ENCODE measurements at regions not wholly inside any gene's neighbourhood (a gene's known extent, or its start where the extent isn't known, plus 50 kb on each side); places are given as distances from the start of the nearest gene placed in this dataset.

DNA sequence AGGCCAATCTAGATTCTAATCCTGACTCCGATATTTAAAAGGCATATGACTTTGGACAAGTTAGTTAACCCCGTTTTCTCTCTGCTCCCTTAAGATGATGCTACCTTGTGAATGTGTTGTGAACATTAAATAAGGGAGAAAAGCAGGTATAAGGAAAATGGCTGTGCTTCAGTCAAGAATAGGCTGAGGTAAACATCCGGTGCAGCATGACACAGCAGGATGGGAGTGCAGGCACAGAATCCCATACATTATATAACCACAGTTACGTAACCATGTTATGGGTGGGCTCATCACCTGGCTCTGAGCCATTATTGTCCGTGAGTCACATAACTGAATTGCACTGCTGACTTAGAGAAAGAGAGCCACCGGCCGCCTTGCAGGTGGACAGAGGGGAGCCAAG, 382.2 kb upstream of the ANO5 start (continued):
- TF ChIP-seq CBX2 (IDR thresholded peaks at IDR 0.05; ENCODE audit: borderline replicate concordance, low read depth) = no peak
- TF ChIP-seq, protein P1, sequence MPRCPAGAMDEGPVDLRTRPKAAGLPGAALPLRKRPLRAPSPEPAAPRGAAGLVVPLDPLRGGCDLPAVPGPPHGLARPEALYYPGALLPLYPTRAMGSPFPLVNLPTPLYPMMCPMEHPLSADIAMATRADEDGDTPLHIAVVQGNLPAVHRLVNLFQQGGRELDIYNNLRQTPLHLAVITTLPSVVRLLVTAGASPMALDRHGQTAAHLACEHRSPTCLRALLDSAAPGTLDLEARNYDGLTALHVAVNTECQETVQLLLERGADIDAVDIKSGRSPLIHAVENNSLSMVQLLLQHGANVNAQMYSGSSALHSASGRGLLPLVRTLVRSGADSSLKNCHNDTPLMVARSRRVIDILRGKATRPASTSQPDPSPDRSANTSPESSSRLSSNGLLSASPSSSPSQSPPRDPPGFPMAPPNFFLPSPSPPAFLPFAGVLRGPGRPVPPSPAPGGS (IDR thresholded peaks at IDR 0.05) = no peak
- no peak for TF ChIP-seq NR3C1 (IDR thresholded peaks at IDR 0.05)
- no peak for TF ChIP-seq ZFP36 (IDR thresholded peaks at IDR 0.05; ENCODE audit: borderline replicate concordance, partially characterized antibody)
- TF ChIP-seq ZSCAN20 (CRISPR knock-in tag; IDR thresholded peaks at IDR 0.05) = no peak

DNA sequence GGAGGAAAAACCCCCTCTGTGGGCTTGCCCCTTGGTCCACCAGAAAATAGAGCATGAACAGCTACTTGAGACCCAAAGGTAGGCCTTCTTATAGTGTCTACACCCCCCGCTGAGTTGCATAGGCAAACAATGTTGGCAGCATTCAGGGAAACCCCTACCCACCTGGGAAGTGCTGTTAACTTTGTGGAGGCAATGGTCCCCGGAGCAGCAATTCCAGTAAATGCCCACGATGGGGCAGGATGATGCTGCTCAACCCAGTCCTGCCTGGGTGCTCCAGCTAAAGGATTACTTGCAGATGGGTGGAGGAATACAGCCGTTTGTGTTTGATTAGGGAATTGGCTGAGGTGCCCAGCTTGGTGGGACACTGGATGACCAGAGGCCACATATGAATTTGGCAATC, 381.3 kb upstream of the ANO5 start:
- H3K9me3 ChIP-seq = no peaks in the 10 kb centered on the region
- DNase-seq (ENCODE audit: low read depth in 1 of 2, low spot score in 1 of 2) = peak in 1 of 2 experiments; percentile 27
- ATAC-seq = peak in 1 of 2 experiments; percentile 60; a peak in 2 of 6 replicates
- H3K4me2 ChIP-seq = no peak overlapping the region
- no peak for FAIRE-seq
- H3K27ac ChIP-seq = no peak overlapping the region
- TF ChIP-seq SMC3 (IDR thresholded peaks at IDR 0.05) (0 out of 3 replicates have a peak, but pooled peaks have one; percentile 9), POLR2AphosphoS2 (conservative IDR thresholded peaks at IDR 0.05; ENCODE audit: low read length) (no peak), EP300 (IDR thresholded peaks at IDR 0.05) (no peak), CEBPB (IDR thresholded peaks at IDR 0.05) (no peak), RAD21 (conservative IDR thresholded peaks at IDR 0.05 in 1 of 2, IDR thresholded peaks at IDR 0.05 in 1 of 2) (peak in 1 of 2 experiments; percentile 32; a peak in 2 of 5 replicates), SREBF2 (IDR thresholded peaks at IDR 0.05) (no peak), PHF8 (IDR thresholded peaks at IDR 0.05; ENCODE audit: borderline replicate concordance, low read depth) (no peak), HEYL (CRISPR knock-in tag; IDR thresholded peaks at IDR 0.05) (no peak), KDM5A (IDR thresholded peaks at IDR 0.05) (no peak)
- CTCF ChIA-PET = no interaction called here
- no peak overlapping the region for H3K4me3 ChIP-seq
- POLR2A ChIA-PET = no interaction called here
- WGBS (ENCODE audit: missing lambda C conversion rate) = 3% methylated on average over 4 of the region's 4 CpGs
- no peaks in the 10 kb centered on the region for H3K4me1 ChIP-seq

DNA sequence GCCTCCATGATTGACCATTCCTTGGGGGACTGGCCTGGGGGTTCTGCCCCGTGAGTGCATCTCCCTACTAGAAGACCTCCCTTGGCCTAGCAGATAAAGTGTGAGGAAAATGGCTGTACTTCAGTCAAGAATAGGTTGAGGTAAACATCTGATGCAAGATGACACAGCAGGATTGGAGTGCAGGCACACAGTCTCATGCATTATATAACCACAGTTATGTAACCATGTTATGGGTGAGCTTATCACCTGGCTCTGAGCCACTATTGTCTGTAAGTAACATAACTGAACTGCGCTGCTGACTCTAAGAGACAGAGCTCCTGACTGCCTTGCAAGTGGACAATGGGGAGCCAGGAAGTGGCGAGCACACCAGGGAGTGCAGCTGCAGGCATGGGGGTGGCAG, 378.7 kb upstream of the ANO5 start:
- ChIA-PET CTCF (no interaction called here), POLR2A (no interaction called here)
- 0 out of 2 replicates have a peak, but pooled peaks have one; percentile 36 for TF ChIP-seq ZSCAN20 (CRISPR knock-in tag; IDR thresholded peaks at IDR 0.05)
- no peak for TF ChIP-seq RFX5 (IDR thresholded peaks at IDR 0.05)
- TF ChIP-seq RAD21 (conservative IDR thresholded peaks at IDR 0.05 in 1 of 2, IDR thresholded peaks at IDR 0.05 in 1 of 2) = no peak
- TF ChIP-seq PHF8 (IDR thresholded peaks at IDR 0.05; ENCODE audit: borderline replicate concordance, low read depth) = no peak
- TF ChIP-seq BHLHE40 (IDR thresholded peaks at IDR 0.05; ENCODE audit: low read depth, low read length) = no peak
- TF ChIP-seq MYC (IDR thresholded peaks at IDR 0.05; ENCODE audit: borderline replicate concordance, low read length) = no peak
- no peak for ATAC-seq
- H3K4me3 ChIP-seq = no peak overlapping the region
- DNase-seq (ENCODE audit: low read depth in 1 of 2, low spot score in 1 of 2) = peak in 1 of 2 experiments; percentile 46
- no peak for FAIRE-seq
- WGBS (ENCODE audit: missing lambda C conversion rate) = 36% methylated on average over 3 of the region's 3 CpGs
- no peak overlapping the region for H3K4me2 ChIP-seq
- H3K4me1 ChIP-seq = no peaks in the 10 kb centered on the region
- no peak overlapping the region for H3K27ac ChIP-seq
- H3K9me3 ChIP-seq = no peaks in the 10 kb centered on the region

DNA sequence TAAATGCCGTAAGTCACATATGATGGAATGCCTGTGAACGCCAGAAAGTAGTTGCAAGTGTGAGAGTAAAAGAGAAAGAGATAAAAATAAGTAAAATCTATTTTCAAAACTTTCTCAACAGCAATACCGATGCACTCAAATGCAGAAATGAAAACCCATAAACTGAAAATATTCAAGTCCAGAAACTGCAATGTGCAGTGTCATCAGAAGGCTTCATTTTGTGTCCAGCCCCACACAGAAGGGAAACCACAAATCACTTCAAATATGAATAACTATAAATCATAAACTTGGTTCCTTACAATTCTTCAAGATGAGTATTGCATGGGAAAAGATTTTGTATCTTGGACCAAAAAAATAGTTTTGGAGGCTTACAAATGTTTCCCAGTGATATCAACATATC, 375.2 kb upstream of the ANO5 start:
- ATAC-seq (no peak), DNase-seq (ENCODE audit: low read depth in 1 of 2, low spot score in 1 of 2) (no peak), FAIRE-seq (no peak)
- ChIA-PET POLR2A (no interaction called here), CTCF (no interaction called here)
- Histone ChIP-seq H3K9me3 (no peaks in the 10 kb centered on the region), H3K4me2 (no peak overlapping the region), H3K27ac (no peak overlapping the region), H3K4me3 (no peak overlapping the region), H3K4me1 (no peaks in the 10 kb centered on the region)
- WGBS (ENCODE audit: missing lambda C conversion rate) = 40% methylated on average over 3 of the region's 3 CpGs
- TF ChIP-seq EHMT2 (IDR thresholded peaks at IDR 0.05; ENCODE audit: low read depth) (no peak), MYC (IDR thresholded peaks at IDR 0.05; ENCODE audit: borderline replicate concordance, low read length) (no peak), POLR2AphosphoS2 (conservative IDR thresholded peaks at IDR 0.05; ENCODE audit: low read length) (no peak), TP53 (CRISPR knock-in tag; IDR thresholded peaks at IDR 0.05) (no peak), FOSB (CRISPR knock-in tag; IDR thresholded peaks at IDR 0.05) (no peak), HOXB13 (CRISPR knock-in tag; IDR thresholded peaks at IDR 0.05; ENCODE audit: low read depth) (no peak), JUNB (IDR thresholded peaks at IDR 0.05) (no peak), HOXA7 (CRISPR knock-in tag; IDR thresholded peaks at IDR 0.05) (no peak), NPAS2 (CRISPR knock-in tag; IDR thresholded peaks at IDR 0.05; ENCODE audit: borderline replicate concordance) (no peak)
- TF ChIP-seq, protein P2, sequence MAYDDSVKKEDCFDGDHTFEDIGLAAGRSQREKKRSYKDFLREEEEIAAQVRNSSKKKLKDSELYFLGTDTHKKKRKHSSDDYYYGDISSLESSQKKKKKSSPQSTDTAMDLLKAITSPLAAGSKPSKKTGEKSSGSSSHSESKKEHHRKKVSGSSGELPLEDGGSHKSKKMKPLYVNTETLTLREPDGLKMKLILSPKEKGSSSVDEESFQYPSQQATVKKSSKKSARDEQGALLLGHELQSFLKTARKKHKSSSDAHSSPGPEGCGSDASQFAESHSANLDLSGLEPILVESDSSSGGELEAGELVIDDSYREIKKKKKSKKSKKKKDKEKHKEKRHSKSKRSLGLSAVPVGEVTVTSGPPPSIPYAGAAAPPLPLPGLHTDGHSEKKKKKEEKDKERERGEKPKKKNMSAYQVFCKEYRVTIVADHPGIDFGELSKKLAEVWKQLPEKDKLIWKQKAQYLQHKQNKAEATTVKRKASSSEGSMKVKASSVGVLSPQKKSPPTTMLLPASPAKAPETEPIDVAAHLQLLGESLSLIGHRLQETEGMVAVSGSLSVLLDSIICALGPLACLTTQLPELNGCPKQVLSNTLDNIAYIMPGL (CRISPR knock-in tag; IDR thresholded peaks at IDR 0.05; ENCODE audit: borderline replicate concordance) = no peak

Measured in A549 (cell line).